B cell (primary cell): ENCODE measurements at regions not wholly inside any gene's neighbourhood (a gene's known extent, or its start where the extent isn't known, plus 50 kb on each side); places are given as distances from the start of the nearest gene placed in this dataset.

Experiments used
- ATAC-seq: fragments of 200-7000 bp; cut with Tn5 transposase; one replicate; pipeline ENCODE4 v1.10.0; 2021; ENCODE audit warnings: low read depth, mild to moderate bottlenecking, moderate number of reproducible peaks, moderate library complexity
- CTCF ChIA-PET: fragments of 350-600 bp; sonication (Branson Sonifier 250); formaldehyde crosslinking; loops from one replicate; lab custom pipeline; 2021; ENCODE audit warnings: antibody characterized with exemption, inconsistent platforms; lab: Charles Lee
- POLR2A ChIA-PET: fragments of 350-600 bp; sonication (Branson Sonifier 250); formaldehyde crosslinking; loops from one replicate; lab custom pipeline; 2021; ENCODE audit warnings: antibody characterized with exemption; lab: Charles Lee
- DNase-seq: peaks from one replicate; pipeline ENCODE4 v3.0.0; 2013
- H2AFZ ChIP-seq: 2 replicates; pipeline ENCODE4 v1.6.1; 2012; ENCODE audit warnings: mild to moderate bottlenecking, low read depth, low read length; ENCODE audit not compliant: insufficient read depth, poor library complexity, severe bottlenecking
- H3K27ac ChIP-seq, 2 donors: 1 replicate in 1 of 2; 2 replicates in 1 of 2; pipeline ENCODE4 v1.5.1; 2012 to 2013; ENCODE audit warnings: low read length in 2 of 2, mild to moderate bottlenecking in 2 of 2, moderate library complexity in 1 of 2
- H3K27me3 ChIP-seq, 4 experiments: fragments of 200-600 bp in 1 of 4; sonication (generic) in 1 of 4; replicated peaks in 1 of 4; 1 replicate in 2 of 4; 2 replicates in 2 of 4; pipeline versions ENCODE4 v1.6.1 to v1.7.0; 2013 to 2016; ENCODE audit warnings: low read length in 3 of 4, mild to moderate bottlenecking in 2 of 4, mixed read lengths in 1 of 4, moderate library complexity in 1 of 4; ENCODE audit not compliant: insufficient read depth in 4 of 4, control insufficient read depth in 3 of 4; ENCODE audit errors: control extremely low read depth in 1 of 4
- H3K36me3 ChIP-seq, 2 experiments: replicated peaks in 1 of 2; 1 replicate in 1 of 2; 2 replicates in 1 of 2; pipeline versions ENCODE4 v1.6.1 to v1.7.1; 2013; ENCODE audit warnings: low read length in 1 of 2; ENCODE audit not compliant: insufficient read depth in 2 of 2, control insufficient read depth in 1 of 2; ENCODE audit errors: control extremely low read depth in 1 of 2, extremely low read depth in 1 of 2
- H3K4me1 ChIP-seq, 2 donors: fragments of 200-600 bp in 1 of 2; sonication (generic) in 1 of 2; 1 replicate in 1 of 2; 2 replicates in 1 of 2; pipeline versions ENCODE4 v1.5.1 to v1.6.1; 2013 to 2017; ENCODE audit warnings: low read length in 2 of 2; ENCODE audit not compliant: control insufficient read depth in 2 of 2, insufficient read depth in 2 of 2
- H3K4me2 ChIP-seq: replicated peaks from 2 replicates; pipeline ENCODE3; 2012; ENCODE audit warnings: mild to moderate bottlenecking, low read depth, low read length; ENCODE audit not compliant: poor library complexity, severe bottlenecking
- H3K4me3 ChIP-seq, 5 experiments: fragments of 200-600 bp in 1 of 5; sonication (generic) in 1 of 5; 1 replicate in 3 of 5; 2 replicates in 2 of 5; pipeline versions ENCODE4 v1.5.1 to v1.7.0; 2011 to 2016; ENCODE audit warnings: low read length in 4 of 5, mild to moderate bottlenecking in 4 of 5, low read depth in 2 of 5, control low read depth in 1 of 5, moderate library complexity in 1 of 5; ENCODE audit not compliant: insufficient read depth in 1 of 5; ENCODE audit errors: control extremely low read depth in 1 of 5, extremely low read depth in 1 of 5
- H3K79me2 ChIP-seq: fragments of 200-600 bp; sonication (generic); one replicate; pipeline ENCODE4 v1.6.0; 2016; ENCODE audit warnings: low read length; ENCODE audit not compliant: control insufficient read depth, insufficient read depth
- H3K9ac ChIP-seq: fragments of 200-600 bp; sonication (generic); 2 replicates; pipeline ENCODE4 v1.6.1; 2017; ENCODE audit warnings: mild to moderate bottlenecking, low read length, moderate library complexity
- H3K9me3 ChIP-seq, 3 donors: one replicate each; pipeline versions ENCODE4 v1.6.1 to v1.7.1; 2013; ENCODE audit warnings: low read length in 2 of 3; ENCODE audit not compliant: control insufficient read depth in 2 of 3, insufficient read depth in 1 of 3; ENCODE audit errors: control extremely low read depth in 1 of 3
- H4K20me1 ChIP-seq: 2 replicates; pipeline ENCODE4 v1.6.0; 2012; ENCODE audit warnings: mild to moderate bottlenecking, low read length; ENCODE audit not compliant: insufficient read depth, control insufficient read depth, poor library complexity, severe bottlenecking
- H3K27ac Mint-ChIP-seq: one replicate; pipeline ENCODE4 v1.8.0; 2021; ENCODE audit warnings: mixed read lengths
- H3K27me3 Mint-ChIP-seq: one replicate; pipeline ENCODE4 v1.8.0; 2021; ENCODE audit warnings: mixed read lengths
- H3K4me1 Mint-ChIP-seq: one replicate; pipeline ENCODE4 v1.8.0; 2021; ENCODE audit warnings: mixed read lengths
- H3K4me3 Mint-ChIP-seq: one replicate; pipeline ENCODE4 v1.8.0; 2021; ENCODE audit warnings: mixed read lengths
- H3K9me3 Mint-ChIP-seq: one replicate; pipeline ENCODE4 v1.8.0; 2022; ENCODE audit warnings: mixed read lengths; ENCODE audit not compliant: insufficient read depth
- CTCF ChIP-seq: fragments of 200-600 bp; IDR thresholded peaks from one replicate; pipeline ENCODE4 v1.8.0; 2022; ENCODE audit warnings: antibody characterized with exemption, mild to moderate bottlenecking
- EZH2 ChIP-seq: IDR thresholded peaks from 2 replicates; pipeline ENCODE4 v1.6.1; 2012; ENCODE audit warnings: borderline replicate concordance, low read depth, mild to moderate bottlenecking, moderate library complexity, low read length; ENCODE audit not compliant: insufficient read depth, poor library complexity, severe bottlenecking
- WGBS: methylation state at CpG from one replicate; pipeline ENCODE4 v1.1.5; 2013; ENCODE audit warnings: missing lambda C conversion rate; ENCODE audit not compliant: insufficient coverage; 5-methylcytosine and 5-hydroxymethylcytosine counted together
- intact Hi-C: fragments of 100-400 bp; cut with micrococcal nuclease; formaldehyde crosslinking; loops from one replicate; pipeline ENCODE4 v1.10.0; 2022

- Histone ChIP-seq H3K4me1 (peaks cover 10% of the 10 kb centered on the region in 2 donors), H2AFZ (no peak overlapping the region), H3K36me3 (no peaks in the 10 kb centered on the region), H3K4me3 (no peak overlapping the region), H3K9me3 (no peaks in the 10 kb centered on the region), H3K9ac (no peak overlapping the region), H4K20me1 (no peaks in the 10 kb centered on the region), H3K27ac (no peak overlapping the region), H3K4me2 (no peak overlapping the region), H3K27me3 (no peaks in the 10 kb centered on the region), H3K79me2 (no peaks in the 10 kb centered on the region)
- intact Hi-C loops: no loop called here
- POLR2A ChIA-PET: no interaction called here
- CTCF ChIA-PET: interaction anchor here (0.9 kb wide), 1 partner anchor 111 kb away, joined by 3 read pairs; no protein-coding TSS in a partner anchor
- Mint-ChIP-seq H3K4me3 (no peak overlapping the region), H3K27me3 (no peaks in the 10 kb centered on the region), H3K4me1 (peaks cover 21% of the 10 kb centered on the region), H3K27ac (no peak overlapping the region), H3K9me3 (no peaks in the 10 kb centered on the region)
- TF ChIP-seq CTCF: no peak
- TF ChIP-seq EZH2: no peak
- no peak for DNase-seq
- no CpG with 5 or more reads among the region's 3 CpGs for WGBS
- ATAC-seq: no peak
Measured at GRCh38 chr11:111119751-111120150, 125.8 kb upstream of the POU2AF2 start.

GRCh38 chr11:111115890-111116289 is 129.6 kb upstream of the POU2AF2 start:
- ChIA-PET CTCF (interaction anchor here (1.3 kb wide), 1 partner anchor 113 kb away, joined by 4 read pairs; no protein-coding TSS in a partner anchor), POLR2A (no interaction called here)
- H3K4me3 ChIP-seq: no peak overlapping the region
- no peak overlapping the region for H3K27ac ChIP-seq
- intact Hi-C loops: no loop called here
- Mint-ChIP-seq H3K9me3 (no peaks in the 10 kb centered on the region), H3K27me3 (no peaks in the 10 kb centered on the region), H3K27ac (no peak overlapping the region), H3K4me3 (no peak overlapping the region), H3K4me1 (peaks cover 12% of the 10 kb centered on the region)
- H3K4me1 ChIP-seq: peaks cover 0 to 4% of the 10 kb centered on the region in 2 donors
- no CpG with 5 or more reads among the region's 1 CpG for WGBS
- no peaks in the 10 kb centered on the region for H3K9me3 ChIP-seq
- no peak for DNase-seq
- no peak overlapping the region for H3K9ac ChIP-seq
- H3K4me2 ChIP-seq: no peak overlapping the region
- H3K79me2 ChIP-seq: no peaks in the 10 kb centered on the region
- no peak for ATAC-seq
- TF ChIP-seq CTCF: no peak
- H3K36me3 ChIP-seq: no peaks in the 10 kb centered on the region
- H3K27me3 ChIP-seq: no peaks in the 10 kb centered on the region
- H2AFZ ChIP-seq: no peak overlapping the region
- H4K20me1 ChIP-seq: no peaks in the 10 kb centered on the region
